ENCODE measurements at regions not wholly inside any gene's neighbourhood (a gene's known extent, or its start where the extent isn't known, plus 50 kb on each side); places are given as distances from the start of the nearest gene placed in this dataset.

- peaks cover 0 to 3% of the 10 kb centered on the region in 2 donors for H3K9me3 Mint-ChIP-seq
Observed at GRCh38 chr13:68293631-68294030, 1063.5 kb upstream of the PCDH9 start.

DNA sequence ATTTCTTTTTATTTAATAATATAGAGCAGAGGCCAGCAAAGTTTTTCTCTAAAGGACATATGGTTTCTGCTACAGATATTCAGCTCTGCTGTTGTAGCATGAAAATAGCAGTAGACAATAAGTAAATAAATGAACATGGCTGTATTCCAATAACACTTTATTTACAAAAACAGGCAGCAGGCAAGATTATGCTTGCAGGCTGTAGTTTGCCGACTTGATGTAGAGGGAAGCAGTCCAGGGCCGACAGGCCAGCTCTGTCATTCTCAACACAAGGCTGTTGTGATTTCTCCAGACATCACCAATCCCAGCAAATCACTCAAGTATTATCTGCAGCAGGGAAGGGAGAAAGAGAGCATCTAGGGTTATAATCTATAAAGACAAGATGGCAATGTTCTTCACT, 1062.5 kb upstream of the PCDH9 start:
- Mint-ChIP-seq H3K4me3 (no peak overlapping the region), H3K27me3 (ENCODE audit: low read depth in 2 of 2) (no peaks in the 10 kb centered on the region), H3K27ac (no peak overlapping the region), H3K4me1 (no peaks in the 10 kb centered on the region), H3K9me3 (peaks cover 2 to 3% of the 10 kb centered on the region in 2 donors), H3K36me3 (no peaks in the 10 kb centered on the region)
- Histone ChIP-seq H3K27ac (ENCODE audit: low read length) (no peak overlapping the region), H3K4me3 (ENCODE audit: low read length) (no peak overlapping the region), H3K27me3 (ENCODE audit: control insufficient read depth, insufficient read depth, low read length) (no peaks in the 10 kb centered on the region), H3K4me1 (ENCODE audit: control insufficient read depth, insufficient read depth, low read length) (no peaks in the 10 kb centered on the region), H3K9me3 (ENCODE audit: control insufficient read depth, insufficient read depth, low read length) (no peaks in the 10 kb centered on the region), H3K36me3 (ENCODE audit: control insufficient read depth, insufficient read depth, low read length) (no peaks in the 10 kb centered on the region)
- 100% methylated on average over 1 of the region's 2 CpGs for WGBS (ENCODE audit: insufficient coverage)
- intact Hi-C loops (cut with micrococcal nuclease) = no loop called here
- TF ChIP-seq, protein P1, sequence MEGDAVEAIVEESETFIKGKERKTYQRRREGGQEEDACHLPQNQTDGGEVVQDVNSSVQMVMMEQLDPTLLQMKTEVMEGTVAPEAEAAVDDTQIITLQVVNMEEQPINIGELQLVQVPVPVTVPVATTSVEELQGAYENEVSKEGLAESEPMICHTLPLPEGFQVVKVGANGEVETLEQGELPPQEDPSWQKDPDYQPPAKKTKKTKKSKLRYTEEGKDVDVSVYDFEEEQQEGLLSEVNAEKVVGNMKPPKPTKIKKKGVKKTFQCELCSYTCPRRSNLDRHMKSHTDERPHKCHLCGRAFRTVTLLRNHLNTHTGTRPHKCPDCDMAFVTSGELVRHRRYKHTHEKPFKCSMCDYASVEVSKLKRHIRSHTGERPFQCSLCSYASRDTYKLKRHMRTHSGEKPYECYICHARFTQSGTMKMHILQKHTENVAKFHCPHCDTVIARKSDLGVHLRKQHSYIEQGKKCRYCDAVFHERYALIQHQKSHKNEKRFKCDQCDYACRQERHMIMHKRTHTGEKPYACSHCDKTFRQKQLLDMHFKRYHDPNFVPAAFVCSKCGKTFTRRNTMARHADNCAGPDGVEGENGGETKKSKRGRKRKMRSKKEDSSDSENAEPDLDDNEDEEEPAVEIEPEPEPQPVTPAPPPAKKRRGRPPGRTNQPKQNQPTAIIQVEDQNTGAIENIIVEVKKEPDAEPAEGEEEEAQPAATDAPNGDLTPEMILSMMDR (IDR thresholded peaks at IDR 0.05) = no peak
- ATAC-seq = no peak
- no peak for DNase-seq

More at GRCh38 chr13:68293631-68294030, 1063.5 kb upstream of the PCDH9 start:
- Histone ChIP-seq H3K27ac (ENCODE audit: low read length) (no peak overlapping the region), H3K4me3 (ENCODE audit: low read length) (no peak overlapping the region), H3K9me3 (ENCODE audit: control insufficient read depth, insufficient read depth, low read length) (no peaks in the 10 kb centered on the region), H3K4me1 (ENCODE audit: control insufficient read depth, insufficient read depth, low read length) (no peaks in the 10 kb centered on the region), H3K36me3 (ENCODE audit: control insufficient read depth, insufficient read depth, low read length) (no peaks in the 10 kb centered on the region), H3K27me3 (ENCODE audit: control insufficient read depth, insufficient read depth, low read length) (no peaks in the 10 kb centered on the region)
- TF ChIP-seq, protein P1 (IDR thresholded peaks at IDR 0.05) = no peak
- DNase-seq (no peak), ATAC-seq (no peak)
- H3K4me3 Mint-ChIP-seq = no peak overlapping the region
- intact Hi-C loops (cut with micrococcal nuclease) = no loop called here
- no peaks in the 10 kb centered on the region for H3K36me3 Mint-ChIP-seq
- no peak overlapping the region for H3K27ac Mint-ChIP-seq
- H3K4me1 Mint-ChIP-seq = no peaks in the 10 kb centered on the region
- no peaks in the 10 kb centered on the region for H3K27me3 Mint-ChIP-seq (ENCODE audit: low read depth in 2 of 2)

- Mint-ChIP-seq H3K27me3 (ENCODE audit: low read depth in 2 of 2) (no peaks in the 10 kb centered on the region), H3K36me3 (no peaks in the 10 kb centered on the region), H3K27ac (no peak overlapping the region), H3K4me1 (no peaks in the 10 kb centered on the region), H3K9me3 (peaks cover 2 to 3% of the 10 kb centered on the region in 2 donors), H3K4me3 (no peak overlapping the region)
- ATAC-seq = no peak
- Histone ChIP-seq H3K36me3 (ENCODE audit: control insufficient read depth, insufficient read depth, low read length) (no peaks in the 10 kb centered on the region), H3K4me3 (ENCODE audit: low read length) (no peak overlapping the region), H3K4me1 (ENCODE audit: control insufficient read depth, insufficient read depth, low read length) (no peaks in the 10 kb centered on the region), H3K27ac (ENCODE audit: low read length) (no peak overlapping the region), H3K9me3 (ENCODE audit: control insufficient read depth, insufficient read depth, low read length) (no peaks in the 10 kb centered on the region), H3K27me3 (ENCODE audit: control insufficient read depth, insufficient read depth, low read length) (no peaks in the 10 kb centered on the region)
- TF ChIP-seq, protein P1 (IDR thresholded peaks at IDR 0.05) = no peak
- intact Hi-C loops (cut with micrococcal nuclease) = no loop called here
- no CpG with 5 or more reads among the region's 4 CpGs for WGBS (ENCODE audit: insufficient coverage)
- DNase-seq = no peak
Observed at GRCh38 chr13:68291595-68291994, 1061.5 kb upstream of the PCDH9 start.

GRCh38 chr13:68275758-68276157, 1045.6 kb upstream of the PCDH9 start:
- Mint-ChIP-seq H3K27ac (no peak overlapping the region), H3K27me3 (ENCODE audit: low read depth in 2 of 2) (no peaks in the 10 kb centered on the region), H3K4me3 (no peak overlapping the region), H3K36me3 (peaks cover 20% of the 10 kb centered on the region), H3K9me3 (peaks cover 7 to 23% of the 10 kb centered on the region in 2 donors), H3K4me1 (no peaks in the 10 kb centered on the region)
- DNase-seq = no peak
- Histone ChIP-seq H3K27ac (ENCODE audit: low read length) (no peak overlapping the region), H3K9me3 (ENCODE audit: control insufficient read depth, insufficient read depth, low read length) (no peaks in the 10 kb centered on the region), H3K4me3 (ENCODE audit: low read length) (no peak overlapping the region), H3K27me3 (ENCODE audit: control insufficient read depth, insufficient read depth, low read length) (no peaks in the 10 kb centered on the region), H3K36me3 (ENCODE audit: control insufficient read depth, insufficient read depth, low read length) (no peaks in the 10 kb centered on the region), H3K4me1 (ENCODE audit: control insufficient read depth, insufficient read depth, low read length) (no peaks in the 10 kb centered on the region)
- no peak for ATAC-seq
- intact Hi-C loops (cut with micrococcal nuclease) = no loop called here
- WGBS (ENCODE audit: insufficient coverage) = 92% methylated on average over 1 of the region's 1 CpG
- TF ChIP-seq, protein P1 (IDR thresholded peaks at IDR 0.05) = no peak

Measured in natural killer cell (primary cell).